ENCODE measurements at regions not wholly inside any gene's neighbourhood (a gene's known extent, or its start where the extent isn't known, plus 50 kb on each side); places are given as distances from the start of the nearest gene placed in this dataset.

DNA sequence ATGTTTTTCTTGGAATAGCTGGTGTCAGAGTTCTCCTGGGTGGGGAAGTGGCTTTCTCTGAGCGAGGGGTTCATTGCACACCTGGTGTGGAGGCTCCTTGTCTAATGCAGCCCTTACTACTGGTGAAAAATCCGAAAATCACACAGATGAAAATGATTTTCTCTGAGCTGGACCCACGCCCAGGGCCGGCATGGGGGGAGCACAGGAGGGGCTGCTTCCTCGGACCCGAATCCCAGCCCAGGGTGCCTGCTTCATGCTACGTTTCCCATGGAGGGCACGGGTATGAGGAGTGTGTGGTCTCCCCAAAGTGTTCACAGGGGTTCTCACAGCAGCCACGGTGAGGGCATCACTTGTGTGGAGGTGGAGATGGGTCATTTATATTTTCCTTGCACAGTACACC lies 288.0 kb upstream of the HDAC4 start:
- H3K4me3 ChIP-seq (replicated peaks; ENCODE audit: low read depth, low read length): no peak overlapping the region
- TF ChIP-seq, protein P1, sequence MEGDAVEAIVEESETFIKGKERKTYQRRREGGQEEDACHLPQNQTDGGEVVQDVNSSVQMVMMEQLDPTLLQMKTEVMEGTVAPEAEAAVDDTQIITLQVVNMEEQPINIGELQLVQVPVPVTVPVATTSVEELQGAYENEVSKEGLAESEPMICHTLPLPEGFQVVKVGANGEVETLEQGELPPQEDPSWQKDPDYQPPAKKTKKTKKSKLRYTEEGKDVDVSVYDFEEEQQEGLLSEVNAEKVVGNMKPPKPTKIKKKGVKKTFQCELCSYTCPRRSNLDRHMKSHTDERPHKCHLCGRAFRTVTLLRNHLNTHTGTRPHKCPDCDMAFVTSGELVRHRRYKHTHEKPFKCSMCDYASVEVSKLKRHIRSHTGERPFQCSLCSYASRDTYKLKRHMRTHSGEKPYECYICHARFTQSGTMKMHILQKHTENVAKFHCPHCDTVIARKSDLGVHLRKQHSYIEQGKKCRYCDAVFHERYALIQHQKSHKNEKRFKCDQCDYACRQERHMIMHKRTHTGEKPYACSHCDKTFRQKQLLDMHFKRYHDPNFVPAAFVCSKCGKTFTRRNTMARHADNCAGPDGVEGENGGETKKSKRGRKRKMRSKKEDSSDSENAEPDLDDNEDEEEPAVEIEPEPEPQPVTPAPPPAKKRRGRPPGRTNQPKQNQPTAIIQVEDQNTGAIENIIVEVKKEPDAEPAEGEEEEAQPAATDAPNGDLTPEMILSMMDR (IDR thresholded peaks at IDR 0.05; ENCODE audit: insufficient read depth, low read length, poor library complexity, severe bottlenecking): no peak
- DNase-seq (ENCODE audit: extremely low read depth, insufficient read length): no peak
- no peaks in the 10 kb centered on the region for H3K36me3 ChIP-seq (ENCODE audit: control insufficient read depth, insufficient read depth, low read length)
- no peaks in the 10 kb centered on the region; the same call in none of the 2 replicates for H3K27me3 ChIP-seq (replicated peaks; ENCODE audit: control insufficient read depth, insufficient read depth, low read length)

DNA sequence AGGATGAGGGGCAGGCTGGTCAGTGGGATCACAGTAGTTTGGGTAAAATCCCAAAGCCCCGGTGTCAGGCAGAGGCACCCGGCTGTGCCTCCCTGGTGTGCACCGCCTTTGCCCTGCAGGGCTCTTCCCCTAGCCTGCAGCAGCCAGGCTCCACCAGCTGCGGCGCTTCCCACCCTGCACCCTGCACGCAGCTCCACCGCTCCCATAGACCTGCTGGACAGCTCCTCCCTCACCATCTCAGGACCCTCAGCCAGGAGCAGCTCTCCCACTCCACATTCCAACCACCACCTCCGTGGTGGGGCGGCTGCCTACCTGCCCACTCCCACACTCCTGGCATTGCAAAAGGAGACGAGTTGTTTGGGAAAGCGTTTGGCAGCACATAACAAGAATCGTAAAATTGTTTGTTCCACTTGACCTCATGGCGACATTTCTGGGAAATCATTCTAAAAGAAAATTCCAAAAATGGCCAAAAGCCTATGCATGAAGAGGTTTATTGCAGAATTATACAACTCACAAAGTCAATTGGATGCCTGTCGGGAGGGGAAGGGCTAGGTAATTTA lies 287.4 kb upstream of the HDAC4 start:
- DNase-seq (ENCODE audit: extremely low read depth, insufficient read length): no peak
- TF ChIP-seq, protein P1 (IDR thresholded peaks at IDR 0.05; ENCODE audit: insufficient read depth, low read length, poor library complexity, severe bottlenecking): no peak
- no peaks in the 10 kb centered on the region; the same call in none of the 2 replicates for H3K27me3 ChIP-seq (replicated peaks; ENCODE audit: control insufficient read depth, insufficient read depth, low read length)

DNA sequence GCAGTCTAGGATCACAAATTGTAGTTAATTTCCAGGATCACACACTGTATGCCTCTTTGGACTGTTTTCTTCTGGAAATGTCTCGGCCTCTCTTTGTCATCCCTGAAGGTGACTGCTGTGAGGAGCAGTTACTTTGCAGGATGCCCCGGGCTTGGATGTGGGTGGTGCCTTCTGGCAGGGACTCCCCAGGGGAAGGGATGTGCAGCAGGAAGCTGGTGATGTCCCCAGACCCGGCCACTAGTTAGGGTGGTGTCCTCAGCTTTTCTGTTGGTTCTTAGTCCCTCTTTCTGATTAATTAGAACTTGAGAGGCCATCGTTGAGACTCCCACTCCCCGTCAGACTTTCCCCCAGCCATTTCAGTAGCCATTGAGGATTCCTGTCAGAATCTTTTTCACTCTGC lies 286.6 kb upstream of the HDAC4 start:
- Histone ChIP-seq H3K36me3 (ENCODE audit: control insufficient read depth, insufficient read depth, low read length) (no peaks in the 10 kb centered on the region), H3K27me3 (replicated peaks; ENCODE audit: control insufficient read depth, insufficient read depth, low read length) (no peaks in the 10 kb centered on the region; the same call in none of the 2 replicates), H3K4me3 (replicated peaks; ENCODE audit: low read depth, low read length) (no peak overlapping the region)
- TF ChIP-seq, protein P1 (IDR thresholded peaks at IDR 0.05; ENCODE audit: insufficient read depth, low read length, poor library complexity, severe bottlenecking): no peak
- no peak for DNase-seq (ENCODE audit: extremely low read depth, insufficient read length)

More for the DNA sequence above, 287.4 kb upstream of the HDAC4 start:
- H3K4me3 ChIP-seq (replicated peaks; ENCODE audit: low read depth, low read length): no peak overlapping the region
- H3K36me3 ChIP-seq (ENCODE audit: control insufficient read depth, insufficient read depth, low read length): no peaks in the 10 kb centered on the region

DNA sequence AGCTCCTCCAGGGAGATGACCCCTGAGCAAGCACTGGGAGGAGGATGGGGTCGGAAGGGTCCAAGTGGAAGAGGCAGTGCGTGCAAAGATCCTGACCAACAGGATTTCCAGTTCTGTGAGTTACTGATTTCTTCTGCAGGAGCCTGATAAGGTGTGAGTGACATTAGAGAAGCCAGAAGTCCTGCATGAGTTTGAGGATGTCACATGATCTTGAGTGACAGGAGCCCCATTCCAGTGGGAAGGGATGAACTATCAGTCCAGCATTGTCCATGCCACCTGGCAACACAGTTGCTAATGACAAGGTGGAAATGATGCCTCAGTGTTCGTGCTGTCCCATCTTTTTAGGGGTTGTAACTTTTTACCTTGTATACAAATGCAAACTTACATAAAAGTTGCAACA lies 285.1 kb upstream of the HDAC4 start:
- TF ChIP-seq, protein P1 (IDR thresholded peaks at IDR 0.05; ENCODE audit: insufficient read depth, low read length, poor library complexity, severe bottlenecking): no peak
- DNase-seq (ENCODE audit: extremely low read depth, insufficient read length): no peak
- Histone ChIP-seq H3K36me3 (ENCODE audit: control insufficient read depth, insufficient read depth, low read length) (no peaks in the 10 kb centered on the region), H3K4me3 (replicated peaks; ENCODE audit: low read depth, low read length) (no peak overlapping the region), H3K27me3 (replicated peaks; ENCODE audit: control insufficient read depth, insufficient read depth, low read length) (no peaks in the 10 kb centered on the region; the same call in none of the 2 replicates)

DNA sequence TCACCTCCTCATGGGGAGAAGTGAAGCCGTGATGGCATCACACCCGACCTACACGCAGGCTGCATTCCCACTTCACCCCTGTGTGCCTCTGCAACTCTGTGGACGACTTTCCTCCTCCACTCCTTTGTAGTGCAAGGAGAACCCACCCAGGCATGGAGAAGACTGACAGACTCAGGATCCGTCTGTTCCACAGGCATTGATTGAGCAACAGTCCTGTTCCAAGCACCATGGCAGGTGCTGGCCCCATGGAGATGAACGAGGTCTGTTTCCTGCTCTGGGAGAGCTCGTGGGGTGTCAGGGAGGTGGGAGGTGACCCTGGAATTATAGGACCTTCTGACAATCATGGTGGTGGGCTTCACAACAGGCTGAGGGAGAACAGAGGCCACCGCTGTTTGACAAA lies 284.7 kb upstream of the HDAC4 start:
- Histone ChIP-seq H3K36me3 (ENCODE audit: control insufficient read depth, insufficient read depth, low read length) (no peaks in the 10 kb centered on the region), H3K27me3 (replicated peaks; ENCODE audit: control insufficient read depth, insufficient read depth, low read length) (no peaks in the 10 kb centered on the region; the same call in none of the 2 replicates), H3K4me3 (replicated peaks; ENCODE audit: low read depth, low read length) (no peak overlapping the region)
- no peak for DNase-seq (ENCODE audit: extremely low read depth, insufficient read length)
- TF ChIP-seq, protein P1 (IDR thresholded peaks at IDR 0.05; ENCODE audit: insufficient read depth, low read length, poor library complexity, severe bottlenecking): no peak

DNA sequence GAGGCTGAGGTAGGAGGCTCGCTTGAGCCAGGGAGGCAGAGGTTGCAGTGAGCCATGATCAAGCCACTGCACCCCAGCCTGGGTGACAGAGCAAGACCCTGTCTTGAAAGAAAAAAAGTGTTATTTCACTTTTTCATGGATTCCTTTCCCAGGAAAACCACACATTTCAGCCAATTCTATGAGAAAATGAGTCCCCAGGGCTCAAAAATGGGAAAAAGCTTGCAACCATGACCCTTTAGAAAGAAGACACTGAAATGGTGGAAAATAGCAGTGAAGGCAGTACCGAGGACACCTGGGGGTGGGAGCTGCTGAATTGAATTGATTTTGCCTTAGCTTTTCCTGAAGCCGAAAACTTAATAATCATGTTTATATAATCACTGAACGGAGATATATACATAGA lies 284.2 kb upstream of the HDAC4 start:
- H3K27me3 ChIP-seq (replicated peaks; ENCODE audit: control insufficient read depth, insufficient read depth, low read length): no peaks in the 10 kb centered on the region; the same call in none of the 2 replicates
- H3K36me3 ChIP-seq (ENCODE audit: control insufficient read depth, insufficient read depth, low read length): no peaks in the 10 kb centered on the region
- TF ChIP-seq, protein P1 (IDR thresholded peaks at IDR 0.05; ENCODE audit: insufficient read depth, low read length, poor library complexity, severe bottlenecking): no peak
- no peak for DNase-seq (ENCODE audit: extremely low read depth, insufficient read length)
- H3K4me3 ChIP-seq (replicated peaks; ENCODE audit: low read depth, low read length): no peak overlapping the region

Measured in GM06990 (cell line).